ENCODE measurements at regions not wholly inside any gene's neighbourhood (a gene's known extent, or its start where the extent isn't known, plus 50 kb on each side); places are given as distances from the start of the nearest gene placed in this dataset.
"Not testable (repeated sequence)": the region's sequence is repeated elsewhere in the genome, so short reads cannot be mapped to it uniquely, and the experiment has no call there.

DNA sequence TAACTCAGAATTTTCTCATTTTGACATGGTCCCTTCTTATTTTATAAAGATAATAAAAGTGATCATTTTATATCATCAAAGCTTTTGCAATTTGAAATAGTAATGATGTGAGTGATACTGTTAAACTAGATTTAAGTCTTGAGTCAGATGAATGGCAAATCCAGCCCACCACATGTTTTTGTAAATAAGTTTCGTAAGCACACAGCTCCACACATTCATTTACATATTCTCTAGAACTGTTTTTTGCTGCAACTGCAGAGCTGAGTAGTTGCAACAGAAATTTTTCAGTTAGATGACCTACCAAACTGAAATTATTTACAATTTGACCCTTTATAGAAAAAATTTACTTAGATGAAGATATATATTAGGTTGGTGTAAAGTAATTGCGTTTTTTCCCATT, 75.1 kb upstream of the ADORA2B start:
- not testable (repeated sequence) for TF ChIP-seq FOXM1 (IDR thresholded peaks at IDR 0.05; ENCODE audit: borderline replicate concordance); ARNT (IDR thresholded peaks at IDR 0.05); BHLHE40 (IDR thresholded peaks at IDR 0.05; ENCODE audit: borderline replicate concordance); SUZ12 (IDR thresholded peaks at IDR 0.05)

Data from HEK293T (cell line).